ENCODE measurements at regions not wholly inside any gene's neighbourhood (a gene's known extent, or its start where the extent isn't known, plus 50 kb on each side); places are given as distances from the start of the nearest gene placed in this dataset.

GRCh38 chr17:14826358-14826757 lies 438.8 kb downstream of the PMP22 start:
- no peaks in the 10 kb centered on the region for H3K36me3 ChIP-seq
- no peaks in the 10 kb centered on the region for H3K4me1 ChIP-seq
- H3K9me3 ChIP-seq: peaks cover 6% of the 10 kb centered on the region
- intact Hi-C loops (cut with DNase I): no loop called here
- no peak overlapping the region for H3K27ac ChIP-seq
- no peak for DNase-seq (ENCODE audit: extremely low spot score in 2 of 2)
- no peak overlapping the region for H3K4me3 ChIP-seq
- H3K27me3 ChIP-seq: no peaks in the 10 kb centered on the region
- TF ChIP-seq, protein P1, sequence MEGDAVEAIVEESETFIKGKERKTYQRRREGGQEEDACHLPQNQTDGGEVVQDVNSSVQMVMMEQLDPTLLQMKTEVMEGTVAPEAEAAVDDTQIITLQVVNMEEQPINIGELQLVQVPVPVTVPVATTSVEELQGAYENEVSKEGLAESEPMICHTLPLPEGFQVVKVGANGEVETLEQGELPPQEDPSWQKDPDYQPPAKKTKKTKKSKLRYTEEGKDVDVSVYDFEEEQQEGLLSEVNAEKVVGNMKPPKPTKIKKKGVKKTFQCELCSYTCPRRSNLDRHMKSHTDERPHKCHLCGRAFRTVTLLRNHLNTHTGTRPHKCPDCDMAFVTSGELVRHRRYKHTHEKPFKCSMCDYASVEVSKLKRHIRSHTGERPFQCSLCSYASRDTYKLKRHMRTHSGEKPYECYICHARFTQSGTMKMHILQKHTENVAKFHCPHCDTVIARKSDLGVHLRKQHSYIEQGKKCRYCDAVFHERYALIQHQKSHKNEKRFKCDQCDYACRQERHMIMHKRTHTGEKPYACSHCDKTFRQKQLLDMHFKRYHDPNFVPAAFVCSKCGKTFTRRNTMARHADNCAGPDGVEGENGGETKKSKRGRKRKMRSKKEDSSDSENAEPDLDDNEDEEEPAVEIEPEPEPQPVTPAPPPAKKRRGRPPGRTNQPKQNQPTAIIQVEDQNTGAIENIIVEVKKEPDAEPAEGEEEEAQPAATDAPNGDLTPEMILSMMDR (IDR thresholded peaks at IDR 0.05): no peak
- TF ChIP-seq POLR2A (IDR thresholded peaks at IDR 0.05) (no peak), POLR2AphosphoS5 (IDR thresholded peaks at IDR 0.05; ENCODE audit: insufficient read depth in 1 of 2, low read depth in 1 of 2) (no peak)

DNA sequence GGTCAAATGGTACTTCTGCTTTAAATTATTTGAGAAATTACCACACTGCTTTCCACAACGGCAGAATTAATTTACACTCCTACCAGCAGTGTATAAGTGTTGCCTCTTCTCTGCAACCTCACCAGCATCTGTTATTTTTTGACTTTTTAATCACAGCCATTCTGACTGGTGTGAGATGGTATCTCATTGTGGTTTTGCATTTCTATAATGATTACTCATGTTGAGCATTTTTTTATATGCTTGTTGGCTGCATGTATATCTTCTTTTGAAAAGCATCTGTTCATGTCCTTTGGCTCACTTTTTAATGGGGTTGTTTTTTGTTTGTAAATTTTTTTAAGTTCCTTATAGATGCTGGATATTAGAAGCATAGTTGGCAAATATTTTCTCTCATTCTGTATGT lies 446.7 kb downstream of the PMP22 start:
- no peaks in the 10 kb centered on the region for H3K4me1 ChIP-seq
- no peak overlapping the region for H3K27ac ChIP-seq
- TF ChIP-seq POLR2AphosphoS5 (IDR thresholded peaks at IDR 0.05; ENCODE audit: insufficient read depth in 1 of 2, low read depth in 1 of 2): no peak
- TF ChIP-seq POLR2A (IDR thresholded peaks at IDR 0.05): no peak
- TF ChIP-seq, protein P1 (IDR thresholded peaks at IDR 0.05): no peak
- H3K27me3 ChIP-seq: no peaks in the 10 kb centered on the region
- no peaks in the 10 kb centered on the region for H3K36me3 ChIP-seq
- no peak for DNase-seq (ENCODE audit: extremely low spot score in 2 of 2)
- no peak overlapping the region for H3K4me3 ChIP-seq
- intact Hi-C loops (cut with DNase I): no loop called here
- H3K9me3 ChIP-seq: no peaks in the 10 kb centered on the region

- no peak for TF ChIP-seq POLR2AphosphoS5 (IDR thresholded peaks at IDR 0.05; ENCODE audit: insufficient read depth in 1 of 2, low read depth in 1 of 2)
- no peak for TF ChIP-seq POLR2A (IDR thresholded peaks at IDR 0.05)
- TF ChIP-seq, protein P1 (IDR thresholded peaks at IDR 0.05): no peak
- intact Hi-C loops (cut with DNase I): no loop called here
Observed at GRCh38 chr17:14815079-14815478, 450.0 kb downstream of the PMP22 start.

DNA sequence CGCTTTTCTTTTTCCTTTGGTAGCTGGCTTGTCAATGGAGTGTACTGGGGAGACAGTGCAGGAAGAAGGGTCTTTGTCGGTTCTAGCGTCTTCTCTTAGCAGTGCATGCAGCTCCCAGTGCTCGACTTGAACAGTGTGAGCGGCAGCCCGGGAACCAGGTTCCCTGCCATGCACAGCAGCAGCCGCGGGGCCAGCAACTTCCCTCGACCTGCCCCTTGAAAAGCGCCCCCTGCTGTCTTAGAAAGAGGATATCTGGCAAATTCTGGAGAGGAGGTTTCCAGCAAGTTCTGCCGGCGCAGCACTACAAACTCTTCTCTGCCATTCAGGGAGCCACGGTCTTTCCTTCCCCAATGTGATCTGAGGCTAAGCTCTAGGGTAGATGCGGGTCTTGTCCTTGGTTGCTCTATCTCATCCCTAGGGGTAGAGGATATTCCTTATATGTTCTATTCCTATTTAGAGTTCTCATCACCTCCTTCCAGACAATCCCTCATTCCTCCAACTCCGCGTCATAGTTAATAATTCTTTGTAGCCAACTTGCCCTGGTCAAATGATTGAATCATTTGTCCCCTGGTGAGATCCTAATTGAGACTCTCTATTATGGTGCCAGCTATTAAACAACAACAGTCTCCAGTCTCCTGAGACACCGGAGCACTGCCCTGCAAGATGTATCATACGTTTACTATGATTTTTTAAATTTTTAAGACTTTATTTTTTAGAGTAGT lies 451.3 kb downstream of the PMP22 start:
- DNase-seq (ENCODE audit: extremely low spot score in 2 of 2): no peak
- intact Hi-C loops (cut with DNase I): no loop called here
- H3K27me3 ChIP-seq: no peaks in the 10 kb centered on the region
- TF ChIP-seq POLR2AphosphoS5 (IDR thresholded peaks at IDR 0.05; ENCODE audit: insufficient read depth in 1 of 2, low read depth in 1 of 2): no peak
- TF ChIP-seq, protein P1 (IDR thresholded peaks at IDR 0.05): no peak
- no peak for TF ChIP-seq POLR2A (IDR thresholded peaks at IDR 0.05)
- H3K27ac ChIP-seq: no peak overlapping the region
- H3K4me3 ChIP-seq: no peak overlapping the region
- no peaks in the 10 kb centered on the region for H3K4me1 ChIP-seq
- no peaks in the 10 kb centered on the region for H3K9me3 ChIP-seq
- no peaks in the 10 kb centered on the region for H3K36me3 ChIP-seq

More at GRCh38 chr17:14815079-14815478, 450.0 kb downstream of the PMP22 start:
- Histone ChIP-seq H3K27me3 (no peaks in the 10 kb centered on the region), H3K27ac (no peak overlapping the region), H3K4me3 (no peak overlapping the region), H3K36me3 (no peaks in the 10 kb centered on the region), H3K9me3 (no peaks in the 10 kb centered on the region), H3K4me1 (no peaks in the 10 kb centered on the region)
- DNase-seq (ENCODE audit: extremely low spot score in 2 of 2): no peak

DNA sequence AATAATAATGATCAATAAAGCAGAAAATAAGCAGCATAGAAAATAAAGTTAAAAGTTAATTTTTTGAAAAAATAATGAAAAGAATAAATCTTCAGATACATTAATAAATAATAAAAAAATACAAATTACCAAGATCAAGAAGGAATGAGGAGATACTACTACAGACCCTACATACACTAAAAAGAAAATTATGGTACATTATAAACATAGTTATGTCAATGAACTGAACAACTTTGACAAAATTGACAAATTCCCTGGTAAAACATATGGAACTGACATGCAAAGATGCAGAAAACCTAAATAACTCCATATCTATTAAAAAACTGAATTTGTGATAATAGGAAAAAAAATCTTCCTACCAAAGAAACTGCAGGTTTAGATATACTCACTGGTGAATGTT lies 456.7 kb downstream of the PMP22 start:
- H3K9me3 ChIP-seq: no peaks in the 10 kb centered on the region
- TF ChIP-seq POLR2AphosphoS5 (IDR thresholded peaks at IDR 0.05; ENCODE audit: insufficient read depth in 1 of 2, low read depth in 1 of 2) (no peak), POLR2A (IDR thresholded peaks at IDR 0.05) (no peak)
- TF ChIP-seq, protein P1 (IDR thresholded peaks at IDR 0.05): no peak
- H3K27me3 ChIP-seq: no peaks in the 10 kb centered on the region
- H3K27ac ChIP-seq: no peak overlapping the region
- DNase-seq (ENCODE audit: extremely low spot score in 2 of 2): no peak
- peaks cover 5% of the 10 kb centered on the region for H3K4me1 ChIP-seq
- intact Hi-C loops (cut with DNase I): no loop called here
- H3K4me3 ChIP-seq: no peak overlapping the region
- H3K36me3 ChIP-seq: no peaks in the 10 kb centered on the region
